ENCODE measurements at regions not wholly inside any gene's neighbourhood (a gene's known extent, or its start where the extent isn't known, plus 50 kb on each side); places are given as distances from the start of the nearest gene placed in this dataset.

DNA sequence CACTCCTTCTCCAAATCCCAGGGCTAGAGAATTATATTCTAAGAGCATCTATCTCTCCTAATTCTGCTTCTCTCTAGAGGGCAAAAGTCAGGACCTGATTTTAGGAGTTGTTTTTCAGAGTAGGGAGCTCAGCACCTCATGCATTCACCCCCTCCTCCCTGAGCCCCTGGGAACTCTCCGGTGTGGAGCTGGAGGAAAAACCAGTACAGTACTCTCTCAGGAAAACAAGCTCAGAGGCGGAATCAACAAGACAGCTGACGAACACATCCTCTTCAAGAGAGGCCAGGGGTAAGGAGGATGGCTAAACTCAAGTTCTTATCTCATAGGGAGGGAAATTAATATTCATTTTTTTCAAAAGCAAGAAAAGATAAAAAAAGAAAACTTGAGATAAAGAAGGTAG, 120.1 kb upstream of the CDYL start:
- TF ChIP-seq ZFP30 (CRISPR knock-in tag; IDR thresholded peaks at IDR 0.05) (no peak), BACH2 (CRISPR knock-in tag; IDR thresholded peaks at IDR 0.05; ENCODE audit: borderline replicate concordance) (no peak), TOX (CRISPR knock-in tag; IDR thresholded peaks at IDR 0.05; ENCODE audit: borderline replicate concordance) (no peak), ZNF70 (CRISPR knock-in tag; IDR thresholded peaks at IDR 0.05) (no peak), ISL1 (CRISPR knock-in tag; IDR thresholded peaks at IDR 0.05) (no peak)

All from SK-N-SH treated with all-trans-retinoic acid at 6 μM for 48 hours (cell line).